Ishikawa (cell line): ENCODE measurements at regions not wholly inside any gene's neighbourhood (a gene's known extent, or its start where the extent isn't known, plus 50 kb on each side); places are given as distances from the start of the nearest gene placed in this dataset.

ENCODE experiments used
- CEBPB ChIP-seq: IDR thresholded peaks from 2 replicates; pipeline ENCODE4 v1.6.1; 2012
- CREB1 ChIP-seq: IDR thresholded peaks from 2 replicates; pipeline ENCODE4 v1.6.1; 2012; ENCODE audit warnings: low read depth
- EGR1 ChIP-seq: IDR thresholded peaks from 2 replicates; pipeline ENCODE4 v1.6.1; 2012
- EP300 ChIP-seq: IDR thresholded peaks from 2 replicates; pipeline ENCODE4 v1.6.1; 2012; ENCODE audit warnings: borderline replicate concordance
- FOXM1 ChIP-seq: IDR thresholded peaks from 2 replicates; pipeline ENCODE4 v1.6.1; 2012; ENCODE audit warnings: low read depth, borderline replicate concordance
- NFIC ChIP-seq: IDR thresholded peaks from 2 replicates; pipeline ENCODE4 v1.6.1; 2012
- RAD21 ChIP-seq: IDR thresholded peaks from 2 replicates; pipeline ENCODE4 v1.6.1; 2012; ENCODE audit warnings: low read depth
- TAF1 ChIP-seq: IDR thresholded peaks from 2 replicates; pipeline ENCODE4 v1.6.1; 2012; ENCODE audit warnings: low read depth, mild to moderate bottlenecking
- TCF12 ChIP-seq: IDR thresholded peaks from 2 replicates; pipeline ENCODE4 v1.6.1; 2012; ENCODE audit warnings: low read depth
- TEAD4 ChIP-seq: IDR thresholded peaks from 2 replicates; pipeline ENCODE4 v1.6.1; 2012
- YY1 ChIP-seq: IDR thresholded peaks from 2 replicates; pipeline ENCODE4 v1.6.1; 2012; ENCODE audit warnings: low read depth
- ZBTB7A ChIP-seq: IDR thresholded peaks from 2 replicates; pipeline ENCODE4 v1.6.1; 2012; ENCODE audit warnings: low read depth
- TF ChIP-seq, protein P1 (sequence below): IDR thresholded peaks from 2 replicates; pipeline ENCODE4 v1.6.1; 2012
- TF ChIP-seq, protein P2 (sequence below): IDR thresholded peaks from 2 replicates; pipeline ENCODE4 v1.6.1; 2012
- TF ChIP-seq, protein P3 (sequence below): IDR thresholded peaks from 2 replicates; pipeline ENCODE4 v1.6.1; 2012; ENCODE audit warnings: low read depth, mild to moderate bottlenecking

DNA sequence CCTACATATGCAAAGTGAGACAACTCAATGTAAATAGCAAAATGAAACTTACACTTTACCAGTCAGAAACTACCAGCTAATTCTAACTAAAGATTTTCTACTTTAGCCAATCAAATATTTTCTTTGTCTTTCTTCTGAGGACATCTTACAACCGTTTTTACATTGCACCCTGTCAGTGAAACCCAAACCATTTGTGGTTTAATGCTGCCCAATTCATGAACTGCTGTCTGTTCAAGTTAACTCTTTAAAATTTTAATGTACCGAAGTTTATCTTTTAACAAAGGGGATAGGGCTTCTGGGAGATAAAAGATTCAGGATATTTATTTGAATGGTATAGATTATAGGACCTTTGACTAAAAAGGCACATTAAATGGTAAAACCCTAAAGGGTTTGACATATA, 121.3 kb upstream of the HDDC2 start:
- TF ChIP-seq ZBTB7A (no peak), YY1 (no peak), TAF1 (no peak), RAD21 (no peak), EP300 (no peak), CEBPB (no peak), CREB1 (no peak), EGR1 (no peak), NFIC (no peak), TEAD4 (no peak), TCF12 (no peak)
- TF ChIP-seq, protein P1, sequence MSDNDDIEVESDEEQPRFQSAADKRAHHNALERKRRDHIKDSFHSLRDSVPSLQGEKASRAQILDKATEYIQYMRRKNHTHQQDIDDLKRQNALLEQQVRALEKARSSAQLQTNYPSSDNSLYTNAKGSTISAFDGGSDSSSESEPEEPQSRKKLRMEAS: no peak

DNA sequence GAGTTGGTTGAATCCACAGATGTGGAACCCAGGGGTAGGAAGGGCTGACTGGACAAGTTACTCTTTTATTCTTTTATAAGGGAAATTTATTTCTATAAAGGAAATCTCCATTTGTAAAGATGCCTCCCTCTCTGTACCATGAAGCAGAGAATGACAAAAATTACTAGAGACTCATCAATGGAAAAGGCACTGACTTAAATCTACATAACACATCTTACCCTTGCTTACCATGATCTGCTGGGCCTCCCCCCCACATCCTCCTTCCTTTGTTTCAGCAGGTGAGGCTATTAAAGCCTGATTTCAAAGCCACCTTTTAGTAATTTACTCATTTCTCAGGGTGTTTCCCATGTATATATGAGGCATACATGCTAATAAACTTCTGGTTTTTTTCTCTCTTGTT, 130.2 kb upstream of the HDDC2 start:
- TF ChIP-seq YY1: no peak

DNA sequence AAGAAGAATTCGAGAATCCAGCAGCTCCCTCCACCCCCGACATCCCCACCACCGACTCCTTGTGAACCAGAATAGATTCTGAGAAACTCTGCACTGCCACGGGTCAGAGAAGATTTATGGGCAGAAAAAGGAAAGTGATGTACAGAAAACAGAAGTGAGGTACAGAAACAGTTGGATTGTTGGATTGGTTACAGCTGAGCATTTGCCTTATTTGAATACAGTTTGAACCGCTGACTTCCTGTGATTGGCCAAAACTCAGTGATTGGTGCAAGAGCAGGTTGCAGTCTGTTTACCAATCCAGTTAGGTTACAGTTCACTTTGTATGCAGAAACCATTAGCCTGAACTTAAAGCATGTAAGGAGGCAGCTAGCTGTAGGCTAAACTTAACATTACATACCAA, 131.2 kb upstream of the HDDC2 start:
- TF ChIP-seq, protein P1: no peak
- TF ChIP-seq CREB1: no peak
- TF ChIP-seq TAF1: no peak
- TF ChIP-seq TCF12: no peak
- TF ChIP-seq NFIC: no peak
- TF ChIP-seq, protein P2, sequence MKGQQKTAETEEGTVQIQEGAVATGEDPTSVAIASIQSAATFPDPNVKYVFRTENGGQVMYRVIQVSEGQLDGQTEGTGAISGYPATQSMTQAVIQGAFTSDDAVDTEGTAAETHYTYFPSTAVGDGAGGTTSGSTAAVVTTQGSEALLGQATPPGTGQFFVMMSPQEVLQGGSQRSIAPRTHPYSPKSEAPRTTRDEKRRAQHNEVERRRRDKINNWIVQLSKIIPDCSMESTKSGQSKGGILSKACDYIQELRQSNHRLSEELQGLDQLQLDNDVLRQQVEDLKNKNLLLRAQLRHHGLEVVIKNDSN: no peak
- TF ChIP-seq YY1: no peak
- no peak for TF ChIP-seq TEAD4
- no peak for TF ChIP-seq EP300
- TF ChIP-seq RAD21: no peak
- no peak for TF ChIP-seq ZBTB7A
- no peak for TF ChIP-seq FOXM1
- no peak for TF ChIP-seq EGR1

DNA sequence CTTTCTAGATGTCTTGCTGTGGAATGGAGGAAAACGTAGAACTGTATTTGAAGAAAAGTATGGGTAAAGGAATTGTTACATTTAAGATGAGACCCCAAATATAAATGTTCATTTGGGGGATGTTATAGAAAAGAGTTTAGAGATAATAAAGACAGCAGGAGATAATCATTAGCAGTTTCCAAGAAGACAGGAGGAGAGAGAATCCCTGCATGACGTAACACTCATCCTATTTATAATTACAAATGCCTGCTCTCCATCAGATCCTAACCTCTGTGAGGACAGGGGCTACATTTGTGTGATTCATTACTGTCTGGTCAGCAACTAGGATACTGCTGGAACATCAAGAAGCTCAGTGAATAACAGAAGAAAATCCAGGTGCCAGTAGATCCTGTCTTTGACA, 133.0 kb upstream of the HDDC2 start:
- TF ChIP-seq, protein P3, sequence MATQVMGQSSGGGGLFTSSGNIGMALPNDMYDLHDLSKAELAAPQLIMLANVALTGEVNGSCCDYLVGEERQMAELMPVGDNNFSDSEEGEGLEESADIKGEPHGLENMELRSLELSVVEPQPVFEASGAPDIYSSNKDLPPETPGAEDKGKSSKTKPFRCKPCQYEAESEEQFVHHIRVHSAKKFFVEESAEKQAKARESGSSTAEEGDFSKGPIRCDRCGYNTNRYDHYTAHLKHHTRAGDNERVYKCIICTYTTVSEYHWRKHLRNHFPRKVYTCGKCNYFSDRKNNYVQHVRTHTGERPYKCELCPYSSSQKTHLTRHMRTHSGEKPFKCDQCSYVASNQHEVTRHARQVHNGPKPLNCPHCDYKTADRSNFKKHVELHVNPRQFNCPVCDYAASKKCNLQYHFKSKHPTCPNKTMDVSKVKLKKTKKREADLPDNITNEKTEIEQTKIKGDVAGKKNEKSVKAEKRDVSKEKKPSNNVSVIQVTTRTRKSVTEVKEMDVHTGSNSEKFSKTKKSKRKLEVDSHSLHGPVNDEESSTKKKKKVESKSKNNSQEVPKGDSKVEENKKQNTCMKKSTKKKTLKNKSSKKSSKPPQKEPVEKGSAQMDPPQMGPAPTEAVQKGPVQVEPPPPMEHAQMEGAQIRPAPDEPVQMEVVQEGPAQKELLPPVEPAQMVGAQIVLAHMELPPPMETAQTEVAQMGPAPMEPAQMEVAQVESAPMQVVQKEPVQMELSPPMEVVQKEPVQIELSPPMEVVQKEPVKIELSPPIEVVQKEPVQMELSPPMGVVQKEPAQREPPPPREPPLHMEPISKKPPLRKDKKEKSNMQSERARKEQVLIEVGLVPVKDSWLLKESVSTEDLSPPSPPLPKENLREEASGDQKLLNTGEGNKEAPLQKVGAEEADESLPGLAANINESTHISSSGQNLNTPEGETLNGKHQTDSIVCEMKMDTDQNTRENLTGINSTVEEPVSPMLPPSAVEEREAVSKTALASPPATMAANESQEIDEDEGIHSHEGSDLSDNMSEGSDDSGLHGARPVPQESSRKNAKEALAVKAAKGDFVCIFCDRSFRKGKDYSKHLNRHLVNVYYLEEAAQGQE: no peak
- TF ChIP-seq, protein P2: no peak
- no peak for TF ChIP-seq CREB1
- TF ChIP-seq CEBPB: no peak
- no peak for TF ChIP-seq NFIC
- no peak for TF ChIP-seq RAD21
- no peak for TF ChIP-seq EP300
- TF ChIP-seq TAF1: no peak
- no peak for TF ChIP-seq YY1
- no peak for TF ChIP-seq TCF12
- no peak for TF ChIP-seq EGR1
- no peak for TF ChIP-seq FOXM1
- TF ChIP-seq ZBTB7A: no peak
- TF ChIP-seq, protein P1: no peak
- no peak for TF ChIP-seq TEAD4

DNA sequence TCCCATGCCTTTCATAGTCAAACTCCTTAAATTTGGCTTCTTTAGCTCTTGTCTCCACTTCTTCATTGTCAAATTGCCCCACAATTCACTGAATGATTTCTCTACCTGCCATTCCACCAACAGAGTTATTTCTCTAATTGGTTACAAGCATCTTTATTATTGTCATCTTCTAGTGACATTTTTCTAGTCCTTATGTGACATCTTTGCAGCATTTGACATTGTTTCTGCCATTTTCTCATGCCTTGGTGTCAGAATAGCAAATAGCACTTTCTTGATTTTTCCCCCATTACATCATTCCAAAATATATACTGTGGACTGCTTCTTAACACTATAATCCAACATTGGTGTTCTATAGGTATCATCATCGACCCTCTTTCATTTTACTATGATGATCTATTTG, 137.7 kb upstream of the HDDC2 start:
- TF ChIP-seq EGR1 (no peak), RAD21 (no peak), CREB1 (no peak), YY1 (no peak), NFIC (no peak), TEAD4 (no peak), FOXM1 (no peak), EP300 (no peak), TCF12 (no peak), ZBTB7A (no peak), TAF1 (no peak), CEBPB (no peak)
- TF ChIP-seq, protein P2: no peak
- TF ChIP-seq, protein P1: no peak
- TF ChIP-seq, protein P3: no peak
